Epithelial cell of esophagus (primary cell): ENCODE measurements at regions not wholly inside any gene's neighbourhood (a gene's known extent, or its start where the extent isn't known, plus 50 kb on each side); places are given as distances from the start of the nearest gene placed in this dataset.

Experiments used
- DNase-seq: peaks from one replicate; pipeline ENCODE4 v3.0.0; 2010; ENCODE audit warnings: low read depth
- H3K4me3 ChIP-seq: 2 replicates; pipeline ENCODE4 v1.5.1; 2011; ENCODE audit warnings: mild to moderate bottlenecking, low read length, control low read depth
- CTCF ChIP-seq: IDR thresholded peaks from 2 replicates; pipeline ENCODE4 v1.5.1; 2011; ENCODE audit warnings: low read depth, mild to moderate bottlenecking, low read length, control low read depth, inconsistent platforms; ENCODE audit not compliant: insufficient read depth; ENCODE audit errors: missing control alignments

GRCh38 chr5:8523501-8523900 is 654.6 kb downstream of the MTRR start:
- H3K4me3 ChIP-seq: no peak overlapping the region
- TF ChIP-seq CTCF: no peak
- no peak for DNase-seq

GRCh38 chr5:8525819-8526218 is 656.9 kb downstream of the MTRR start:
- no peak for TF ChIP-seq CTCF
- no peak for DNase-seq
- no peak overlapping the region for H3K4me3 ChIP-seq

GRCh38 chr5:8528106-8528505 is 659.2 kb downstream of the MTRR start:
- no peak for TF ChIP-seq CTCF
- no peak for DNase-seq
- H3K4me3 ChIP-seq: no peak overlapping the region

- H3K4me3 ChIP-seq: no peak overlapping the region
Observed at GRCh38 chr5:8538821-8539220, 669.9 kb downstream of the MTRR start.

GRCh38 chr5:8540317-8540716 is 671.4 kb downstream of the MTRR start:
- no peak for DNase-seq
- no peak for TF ChIP-seq CTCF
- no peak overlapping the region for H3K4me3 ChIP-seq

More at GRCh38 chr5:8538821-8539220, 669.9 kb downstream of the MTRR start:
- DNase-seq: no peak
- no peak for TF ChIP-seq CTCF

GRCh38 chr5:8550921-8551320 is 682.0 kb downstream of the MTRR start:
- DNase-seq: no peak
- TF ChIP-seq CTCF: no peak
- no peak overlapping the region for H3K4me3 ChIP-seq

GRCh38 chr5:8553364-8553763 is 684.4 kb downstream of the MTRR start:
- no peak for TF ChIP-seq CTCF
- DNase-seq: no peak
- no peak overlapping the region for H3K4me3 ChIP-seq
